Fibroblast of lung (primary cell): ENCODE measurements at regions not wholly inside any gene's neighbourhood (a gene's known extent, or its start where the extent isn't known, plus 50 kb on each side); places are given as distances from the start of the nearest gene placed in this dataset.
A peak's percentile ranks its signal among the peaks of the same experiment; 100 is the strongest.

Experiments used
- DNase-seq, 2 donors: peaks; one replicate each; pipeline versions ENCODE4 v3.0.0 to v3.0.0-alpha.2; 2010; ENCODE audit warnings: low read depth in 2 of 2
- H2AFZ ChIP-seq: 2 replicates; pipeline ENCODE4 v1.5.1; 2012; ENCODE audit warnings: low read length, control low read depth, inconsistent platforms
- H3K27ac ChIP-seq: 2 replicates; pipeline ENCODE4 v1.5.1; 2011; ENCODE audit warnings: low read length, control low read depth; ENCODE audit not compliant: insufficient read depth
- H3K27me3 ChIP-seq: 2 replicates; pipeline ENCODE4 v1.5.1; 2011; ENCODE audit warnings: mild to moderate bottlenecking, low read length; ENCODE audit not compliant: control insufficient read depth, insufficient read depth
- H3K36me3 ChIP-seq: 2 replicates; pipeline ENCODE4 v1.5.1; 2011; ENCODE audit warnings: low read length; ENCODE audit not compliant: control insufficient read depth, insufficient read depth
- H3K4me1 ChIP-seq: 2 replicates; pipeline ENCODE4 v1.5.1; 2011; ENCODE audit warnings: low read length; ENCODE audit not compliant: control insufficient read depth, insufficient read depth; ENCODE audit errors: extremely low read depth
- H3K4me2 ChIP-seq: 2 replicates; pipeline ENCODE4 v1.5.1; 2011; ENCODE audit warnings: low read length, control low read depth; ENCODE audit not compliant: insufficient read depth; ENCODE audit errors: extremely low read depth
- H3K4me3 ChIP-seq, 4 experiments: fragments of 200-600 bp in 1 of 4; sonication (generic) in 1 of 4; replicated peaks in 1 of 4; 2 replicates each; pipeline ENCODE4 v1.5.1; 2011 to 2016; ENCODE audit warnings: low read length in 4 of 4, low read depth in 3 of 4, mild to moderate bottlenecking in 3 of 4, control low read depth in 2 of 4, inconsistent platforms in 1 of 4, mixed read lengths in 1 of 4; ENCODE audit not compliant: insufficient read depth in 1 of 4; ENCODE audit errors: control extremely low read depth in 1 of 4
- H3K79me2 ChIP-seq: 2 replicates; pipeline ENCODE4 v1.5.1; 2012; ENCODE audit warnings: mild to moderate bottlenecking, low read length, inconsistent platforms; ENCODE audit not compliant: control insufficient read depth, insufficient read depth
- H3K9ac ChIP-seq: 2 replicates; pipeline ENCODE4 v1.5.1; 2011; ENCODE audit warnings: mild to moderate bottlenecking, low read length, control low read depth; ENCODE audit not compliant: insufficient read depth
- H3K9me3 ChIP-seq: 2 replicates; pipeline ENCODE4 v1.5.1; 2012; ENCODE audit warnings: low read depth, low read length; ENCODE audit not compliant: control insufficient read depth, insufficient read depth
- H4K20me1 ChIP-seq: 2 replicates; pipeline ENCODE4 v1.5.1; 2011; ENCODE audit warnings: low read length; ENCODE audit not compliant: control insufficient read depth, insufficient read depth; ENCODE audit errors: extremely low read depth
- EZH2 ChIP-seq: IDR thresholded peaks from 2 replicates; pipeline ENCODE4 v1.5.1; 2012; ENCODE audit warnings: low read length, control low read depth, mild to moderate bottlenecking; ENCODE audit errors: missing control alignments
- TF ChIP-seq, protein P1 (sequence below), 2 donors: IDR thresholded peaks in 1 of 2; conservative IDR thresholded peaks in 1 of 2; 1 replicate in 1 of 2; 2 replicates in 1 of 2; pipeline ENCODE4 v1.5.1; 2011 to 2012; ENCODE audit warnings: low read length in 2 of 2, control low read depth in 1 of 2, inconsistent platforms in 1 of 2, low read depth in 1 of 2, mild to moderate bottlenecking in 1 of 2

DNA sequence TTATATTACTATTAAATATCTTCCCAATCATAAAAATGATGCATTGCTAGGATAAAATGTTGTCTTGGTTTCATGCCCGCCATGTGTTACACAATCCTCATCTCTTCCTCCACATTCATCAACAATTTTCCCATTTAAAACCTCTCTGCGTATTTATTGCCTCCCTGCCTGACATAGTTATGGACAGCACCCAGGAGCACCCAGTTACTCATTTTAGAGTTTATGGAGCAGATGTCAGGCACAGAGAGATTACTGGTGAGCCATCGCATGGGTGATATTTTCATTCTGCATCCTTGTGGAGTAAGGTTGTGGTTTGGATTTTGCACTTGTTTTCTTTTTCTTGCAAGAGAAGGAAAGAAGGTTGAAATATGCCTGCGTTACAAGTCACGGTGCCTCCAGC is 116.7 kb upstream of the NPAS2 start:
- Histone ChIP-seq H3K27me3 (peaks cover 12% of the 10 kb centered on the region), H3K9me3 (no peaks in the 10 kb centered on the region), H3K9ac (no peak overlapping the region), H3K79me2 (no peaks in the 10 kb centered on the region), H3K4me1 (no peaks in the 10 kb centered on the region), H4K20me1 (no peaks in the 10 kb centered on the region), H3K36me3 (no peaks in the 10 kb centered on the region), H3K27ac (no peak overlapping the region), H3K4me3 (no peak overlapping the region), H3K4me2 (no peak overlapping the region), H2AFZ (no peak overlapping the region)
- TF ChIP-seq, protein P1, sequence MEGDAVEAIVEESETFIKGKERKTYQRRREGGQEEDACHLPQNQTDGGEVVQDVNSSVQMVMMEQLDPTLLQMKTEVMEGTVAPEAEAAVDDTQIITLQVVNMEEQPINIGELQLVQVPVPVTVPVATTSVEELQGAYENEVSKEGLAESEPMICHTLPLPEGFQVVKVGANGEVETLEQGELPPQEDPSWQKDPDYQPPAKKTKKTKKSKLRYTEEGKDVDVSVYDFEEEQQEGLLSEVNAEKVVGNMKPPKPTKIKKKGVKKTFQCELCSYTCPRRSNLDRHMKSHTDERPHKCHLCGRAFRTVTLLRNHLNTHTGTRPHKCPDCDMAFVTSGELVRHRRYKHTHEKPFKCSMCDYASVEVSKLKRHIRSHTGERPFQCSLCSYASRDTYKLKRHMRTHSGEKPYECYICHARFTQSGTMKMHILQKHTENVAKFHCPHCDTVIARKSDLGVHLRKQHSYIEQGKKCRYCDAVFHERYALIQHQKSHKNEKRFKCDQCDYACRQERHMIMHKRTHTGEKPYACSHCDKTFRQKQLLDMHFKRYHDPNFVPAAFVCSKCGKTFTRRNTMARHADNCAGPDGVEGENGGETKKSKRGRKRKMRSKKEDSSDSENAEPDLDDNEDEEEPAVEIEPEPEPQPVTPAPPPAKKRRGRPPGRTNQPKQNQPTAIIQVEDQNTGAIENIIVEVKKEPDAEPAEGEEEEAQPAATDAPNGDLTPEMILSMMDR (conservative IDR thresholded peaks at IDR 0.05 in 1 of 2, IDR thresholded peaks at IDR 0.05 in 1 of 2; ENCODE audit: low read depth in 1 of 2, low read length in 2 of 2), result no peak
- TF ChIP-seq EZH2, result no peak
- peak in 1 of 2 donors; percentile 6 for DNase-seq

DNA sequence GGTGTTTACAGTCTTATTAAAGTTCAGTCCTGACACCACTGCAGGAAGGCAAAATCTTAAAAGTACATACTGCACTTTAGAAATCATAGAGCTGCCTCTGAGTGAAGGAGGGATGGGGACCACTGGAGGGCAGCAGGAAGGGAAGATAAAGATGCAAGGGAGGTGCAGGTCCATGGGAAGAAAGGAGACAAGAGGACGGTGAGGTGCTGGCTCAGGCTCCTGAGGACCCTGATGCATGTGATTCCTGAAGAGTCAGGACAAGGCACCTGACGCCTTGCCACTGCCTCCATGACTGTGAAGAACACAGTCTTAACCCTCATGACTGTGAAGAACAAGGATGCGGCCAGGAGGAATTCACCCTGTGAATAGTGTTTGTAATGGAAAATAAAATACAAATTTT is 116.2 kb upstream of the NPAS2 start:
- no peak overlapping the region for H3K4me2 ChIP-seq
- H3K27ac ChIP-seq, result no peak overlapping the region
- no peaks in the 10 kb centered on the region for H3K79me2 ChIP-seq
- H2AFZ ChIP-seq, result no peak overlapping the region
- H3K9me3 ChIP-seq, result no peaks in the 10 kb centered on the region
- DNase-seq, result no peak
- H3K36me3 ChIP-seq, result no peaks in the 10 kb centered on the region
- H3K27me3 ChIP-seq, result peaks cover 12% of the 10 kb centered on the region
- no peak overlapping the region for H3K9ac ChIP-seq
- H4K20me1 ChIP-seq, result no peaks in the 10 kb centered on the region
- no peaks in the 10 kb centered on the region for H3K4me1 ChIP-seq
- TF ChIP-seq, protein P1 (conservative IDR thresholded peaks at IDR 0.05 in 1 of 2, IDR thresholded peaks at IDR 0.05 in 1 of 2; ENCODE audit: low read depth in 1 of 2, low read length in 2 of 2), result no peak
- H3K4me3 ChIP-seq, result no peak overlapping the region

GRCh38 chr2:100704156-100704555 is 115.8 kb upstream of the NPAS2 start:
- Histone ChIP-seq H3K4me1 (no peaks in the 10 kb centered on the region), H2AFZ (no peak overlapping the region), H3K9me3 (no peaks in the 10 kb centered on the region), H3K4me2 (no peak overlapping the region), H3K79me2 (no peaks in the 10 kb centered on the region), H3K27me3 (peaks cover 12% of the 10 kb centered on the region), H3K36me3 (no peaks in the 10 kb centered on the region), H4K20me1 (no peaks in the 10 kb centered on the region), H3K27ac (no peak overlapping the region), H3K4me3 (no peak overlapping the region), H3K9ac (no peak overlapping the region)
- no peak for DNase-seq
- TF ChIP-seq, protein P1 (conservative IDR thresholded peaks at IDR 0.05 in 1 of 2, IDR thresholded peaks at IDR 0.05 in 1 of 2; ENCODE audit: low read depth in 1 of 2, low read length in 2 of 2), result no peak
- TF ChIP-seq EZH2, result no peak
